SK-N-SH treated with all-trans-retinoic acid at 6 μM for 48 hours (cell line): ENCODE measurements at regions not wholly inside any gene's neighbourhood (a gene's known extent, or its start where the extent isn't known, plus 50 kb on each side); places are given as distances from the start of the nearest gene placed in this dataset.

Experiments used
- BACH2 ChIP-seq: fragments of 250-450 bp; sonication (Bioruptor Pico); IDR thresholded peaks from 2 replicates; pipeline ENCODE4 v1.9.0; 2021; ENCODE audit warnings: mild to moderate bottlenecking, borderline replicate concordance
- CREB5 ChIP-seq: fragments of 250-450 bp; sonication (Bioruptor Pico); IDR thresholded peaks from 2 replicates; pipeline ENCODE4 v1.5.1; 2020; ENCODE audit warnings: low read depth, mild to moderate bottlenecking, moderate library complexity
- ISL1 ChIP-seq: fragments of 250-450 bp; sonication (Bioruptor Pico); IDR thresholded peaks from 2 replicates; pipeline ENCODE4 v2.1.2; 2022; ENCODE audit warnings: mild to moderate bottlenecking, moderate library complexity
- PATZ1 ChIP-seq: fragments of 250-450 bp; sonication (Bioruptor Pico); IDR thresholded peaks from 2 replicates; pipeline ENCODE4 v1.8.0; 2020; ENCODE audit warnings: mild to moderate bottlenecking, moderate library complexity, borderline replicate concordance
- TCF4 ChIP-seq: fragments of 250-450 bp; sonication (Bioruptor Pico); IDR thresholded peaks from 2 replicates; pipeline ENCODE4 v1.8.0; 2021; ENCODE audit warnings: mild to moderate bottlenecking, moderate library complexity, borderline replicate concordance
- TSHZ2 ChIP-seq: fragments of 250-450 bp; sonication (Bioruptor Pico); IDR thresholded peaks from 2 replicates; pipeline ENCODE4 v1.5.0; 2020; ENCODE audit warnings: mild to moderate bottlenecking, moderate library complexity
- ZC3H10 ChIP-seq: fragments of 250-450 bp; sonication (Bioruptor Pico); IDR thresholded peaks from 2 replicates; pipeline ENCODE4 v1.5.1; 2021; ENCODE audit warnings: mild to moderate bottlenecking, moderate library complexity
- ZNF70 ChIP-seq: fragments of 450-650 bp; formaldehyde crosslinking; IDR thresholded peaks from 2 replicates; pipeline ENCODE4 v1.5.0; 2020; ENCODE audit warnings: mild to moderate bottlenecking, moderate library complexity

- TF ChIP-seq TCF4 (CRISPR knock-in tag) (no peak), PATZ1 (CRISPR knock-in tag) (no peak), TSHZ2 (no peak), ZNF70 (CRISPR knock-in tag) (no peak), BACH2 (CRISPR knock-in tag) (no peak), ZC3H10 (CRISPR knock-in tag) (no peak), ISL1 (CRISPR knock-in tag) (0 out of 2 replicates have a peak, but pooled peaks have one; percentile 2), CREB5 (no peak)
Measured at GRCh38 chr2:196294516-196294909, 123.1 kb upstream of the STK17B start.
